COLO829 (cell line): ENCODE measurements at regions not wholly inside any gene's neighbourhood (a gene's known extent, or its start where the extent isn't known, plus 50 kb on each side); places are given as distances from the start of the nearest gene placed in this dataset.

Experiments used
- DNase-seq: peaks from one replicate; pipeline ENCODE4 v3.0.0; 2012; ENCODE audit warnings: low spot score

- no peak for DNase-seq
Measured at GRCh38 chr1:118246646-118247045, 61.6 kb upstream of the SPAG17 start.

- no peak for DNase-seq
Measured at GRCh38 chr1:118244194-118244593, 59.2 kb upstream of the SPAG17 start.

GRCh38 chr1:118243269-118243668, 58.2 kb upstream of the SPAG17 start:
- DNase-seq, result no peak
